IMR-90 (cell line): ENCODE measurements at regions not wholly inside any gene's neighbourhood (a gene's known extent, or its start where the extent isn't known, plus 50 kb on each side); places are given as distances from the start of the nearest gene placed in this dataset.

Source experiments
- ATAC-seq: fragments of 200-7000 bp; cut with Tn5 transposase; 2 replicates; pipeline ENCODE4 v1.9.1; 2020; ENCODE audit warnings: low read depth, mild to moderate bottlenecking, moderate library complexity
- BruUV-seq: library from RNA; stranded (reverse); fragments of 400-500 nt; replicated peaks from 2 replicates; lab custom pipeline; 2021; lab: Mats Ljungman, UMichigan
- CTCF ChIA-PET: fragments of 300-600 bp; formaldehyde crosslinking; extraction: SDS; loops from one replicate; lab custom pipeline; 2021; ENCODE audit warnings: antibody characterized with exemption; lab: Yijun Ruan, JAX
- POLR2A ChIA-PET: fragments of 300-600 bp; sonication (Branson Sonifier 250); formaldehyde crosslinking; loops from one replicate; lab custom pipeline; 2022; ENCODE audit warnings: antibody characterized with exemption; ENCODE audit not compliant: unreplicated experiment; lab: Charles Lee
- DNase-seq: peaks from one replicate; pipeline ENCODE4 v3.0.0; 2013
- H2AFZ ChIP-seq: replicated peaks from 2 replicates; pipeline ENCODE3; 2013; ENCODE audit warnings: low read length, mild to moderate bottlenecking; ENCODE audit not compliant: poor library complexity
- H2AK5ac ChIP-seq: 2 replicates; pipeline ENCODE4 v1.6.1; 2013; ENCODE audit warnings: low read depth, low read length, inconsistent platforms
- H2AK9ac ChIP-seq: replicated peaks from 2 replicates; pipeline ENCODE3; 2013; ENCODE audit warnings: mild to moderate bottlenecking, low read depth, low read length, moderate library complexity; ENCODE audit not compliant: poor library complexity
- H2BK120ac ChIP-seq: 2 replicates; pipeline ENCODE4 v1.6.1; 2013; ENCODE audit warnings: low read depth, low read length, inconsistent platforms
- H2BK15ac ChIP-seq: 3 replicates; pipeline ENCODE4 v1.6.1; 2013; ENCODE audit warnings: low read depth, low read length, inconsistent platforms
- H2BK20ac ChIP-seq: 2 replicates; pipeline ENCODE4 v1.6.1; 2013; ENCODE audit warnings: low read depth, mild to moderate bottlenecking, inconsistent platforms, low read length, moderate library complexity
- H2BK5ac ChIP-seq: 2 replicates; pipeline ENCODE4 v1.6.1; 2013; ENCODE audit warnings: mild to moderate bottlenecking, low read depth, low read length, inconsistent platforms; ENCODE audit not compliant: poor library complexity, severe bottlenecking
- H3K14ac ChIP-seq: replicated peaks from 2 replicates; pipeline ENCODE4 v1.6.1; 2013; ENCODE audit warnings: low read depth, low read length, inconsistent platforms
- H3K18ac ChIP-seq: 2 replicates; pipeline ENCODE4 v1.6.1; 2013; ENCODE audit warnings: low read depth, low read length, control low read depth
- H3K23ac ChIP-seq: 2 replicates; pipeline ENCODE4 v1.6.1; 2013; ENCODE audit warnings: low read depth, low read length, inconsistent platforms
- H3K27ac ChIP-seq: 2 replicates; pipeline ENCODE4 v1.5.1; 2013; ENCODE audit warnings: mild to moderate bottlenecking, control low read depth, low read length; ENCODE audit not compliant: insufficient read depth
- H3K27me3 ChIP-seq: 2 replicates; pipeline ENCODE4 v1.6.1; 2013; ENCODE audit warnings: low read length; ENCODE audit not compliant: control insufficient read depth, insufficient read depth
- H3K36me3 ChIP-seq: 2 replicates; pipeline ENCODE4 v1.6.1; 2013; ENCODE audit warnings: low read length, mixed read lengths; ENCODE audit not compliant: control insufficient read depth, insufficient read depth
- H3K4ac ChIP-seq: 2 replicates; pipeline ENCODE4 v1.6.1; 2013; ENCODE audit warnings: low read depth, low read length, inconsistent platforms
- H3K4me1 ChIP-seq: 2 replicates; pipeline ENCODE4 v1.6.1; 2013; ENCODE audit warnings: low read length, mixed read lengths; ENCODE audit not compliant: control insufficient read depth, insufficient read depth
- H3K4me2 ChIP-seq: 2 replicates; pipeline ENCODE4 v1.6.1; 2013; ENCODE audit warnings: low read depth, mild to moderate bottlenecking, control low read depth, low read length, moderate library complexity
- H3K4me3 ChIP-seq: 2 replicates; pipeline ENCODE4 v1.5.1; 2013; ENCODE audit warnings: low read depth, mild to moderate bottlenecking, control low read depth, low read length, moderate library complexity; ENCODE audit not compliant: insufficient read depth
- H3K56ac ChIP-seq: 2 replicates; pipeline ENCODE4 v1.6.1; 2013; ENCODE audit warnings: low read length, inconsistent platforms; ENCODE audit not compliant: insufficient read depth; ENCODE audit errors: extremely low read depth
- H3K79me1 ChIP-seq, 2 experiments: 2 replicates each; pipeline ENCODE4 v1.6.1; 2013; ENCODE audit warnings: low read length in 2 of 2, inconsistent platforms in 1 of 2, low read depth in 1 of 2
- H3K9ac ChIP-seq: 2 replicates; pipeline ENCODE4 v1.6.1; 2013; ENCODE audit warnings: low read depth, low read length, control low read depth
- H3K9me1 ChIP-seq: 2 replicates; pipeline ENCODE4 v1.6.1; 2013; ENCODE audit warnings: low read length, inconsistent platforms; ENCODE audit not compliant: insufficient read depth
- H3K9me3 ChIP-seq: 2 replicates; pipeline ENCODE4 v1.6.1; 2013; ENCODE audit warnings: low read length; ENCODE audit not compliant: control insufficient read depth, insufficient read depth
- H4K20me1 ChIP-seq: 2 replicates; pipeline ENCODE4 v1.6.1; 2013; ENCODE audit warnings: low read length, inconsistent platforms; ENCODE audit not compliant: insufficient read depth
- H4K5ac ChIP-seq: 2 replicates; pipeline ENCODE4 v1.6.1; 2013; ENCODE audit warnings: mild to moderate bottlenecking, low read depth, low read length, control low read depth
- H4K8ac ChIP-seq, 2 experiments: 2 replicates each; pipeline ENCODE4 v1.6.1; 2013; ENCODE audit warnings: low read depth in 2 of 2, low read length in 2 of 2, control low read depth in 1 of 2, inconsistent platforms in 1 of 2
- H4K91ac ChIP-seq: 2 replicates; pipeline ENCODE4 v1.6.1; 2013; ENCODE audit warnings: low read depth, low read length, inconsistent platforms; ENCODE audit not compliant: insufficient read depth
- CEBPB ChIP-seq: IDR thresholded peaks from 2 replicates; pipeline ENCODE4 v1.6.1; 2012; ENCODE audit warnings: low read depth, low read length, improper control_type of control experiment
- CHD1 ChIP-seq: IDR thresholded peaks from 2 replicates; pipeline ENCODE4 v1.6.1; 2012; ENCODE audit warnings: low read depth, low read length, improper control_type of control experiment
- MAZ ChIP-seq: IDR thresholded peaks from 2 replicates; pipeline ENCODE4 v1.6.1; 2012; ENCODE audit warnings: low read depth, mild to moderate bottlenecking, low read length, improper control_type of control experiment, moderate library complexity, borderline replicate concordance
- RFX5 ChIP-seq: IDR thresholded peaks from 2 replicates; pipeline ENCODE4 v1.8.0; 2012; ENCODE audit warnings: low read depth, mild to moderate bottlenecking, low read length, moderate library complexity
- WGBS, 2 experiments: methylation state at CpG; one replicate each; pipeline versions ENCODE4 v1.1.5 to v1.1.7; 2013; ENCODE audit warnings: missing lambda C conversion rate in 2 of 2; ENCODE audit not compliant: insufficient read length in 1 of 2; ENCODE audit errors: extremely low coverage in 2 of 2; 5-methylcytosine and 5-hydroxymethylcytosine counted together
- dilution Hi-C: fragments of 300-500 bp; cut with HindIII; formaldehyde crosslinking; loops from one replicate; pipeline ENCODE4 v1.14.3; 2018; ENCODE audit warnings: low sequenced_read_pairs; ENCODE audit not compliant: unreplicated experiment
- in situ Hi-C: fragments of 300-500 bp; cut with MboI; formaldehyde crosslinking; loops from 3 replicates; pipeline ENCODE4 v1.14.3; 2019; ENCODE audit warnings: low sequenced_read_pairs, inconsistent platforms, mixed read lengths
- intact Hi-C: fragments of 100-400 bp; cut with micrococcal nuclease; formaldehyde crosslinking; loops from 2 replicates; pipeline ENCODE4 v1.10.0; 2022
- TF ChIP-seq, protein P1 (sequence below): fragments of 150-350 bp; IDR thresholded peaks from 2 replicates; pipeline ENCODE4 v1.6.1; 2017; ENCODE audit warnings: mild to moderate bottlenecking, antibody characterized with exemption, low read length, low read depth

DNA sequence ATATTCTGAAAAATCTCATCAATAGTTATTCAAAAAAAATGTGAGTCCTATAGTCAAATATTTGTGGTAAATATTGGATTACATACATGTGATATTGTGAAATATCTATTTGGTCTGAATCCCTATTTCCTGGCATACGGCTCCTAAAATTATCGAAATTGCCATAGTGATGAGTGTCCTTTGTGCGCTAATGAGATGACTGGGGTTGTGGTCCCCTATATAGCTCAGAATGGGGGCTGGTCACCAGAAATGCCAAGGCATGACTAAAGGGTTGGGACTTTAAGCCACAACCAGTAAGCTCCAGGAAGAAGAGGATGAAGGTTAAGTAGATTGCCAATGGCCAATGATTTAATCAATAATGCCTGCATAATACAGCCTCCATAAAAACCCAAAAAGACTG lies 610.2 kb upstream of the CHRM3 start:
- no peak overlapping the region for H2AFZ ChIP-seq
- H2BK120ac ChIP-seq: no peak overlapping the region
- no peak overlapping the region for H3K18ac ChIP-seq
- no peak overlapping the region for H3K56ac ChIP-seq
- no peaks in the 10 kb centered on the region for H3K36me3 ChIP-seq
- H4K5ac ChIP-seq: no peak overlapping the region
- TF ChIP-seq MAZ (no peak), CHD1 (no peak), CEBPB (peak; percentile 44; the same call in 1 of the 2 replicates), RFX5 (no peak)
- TF ChIP-seq, protein P1, sequence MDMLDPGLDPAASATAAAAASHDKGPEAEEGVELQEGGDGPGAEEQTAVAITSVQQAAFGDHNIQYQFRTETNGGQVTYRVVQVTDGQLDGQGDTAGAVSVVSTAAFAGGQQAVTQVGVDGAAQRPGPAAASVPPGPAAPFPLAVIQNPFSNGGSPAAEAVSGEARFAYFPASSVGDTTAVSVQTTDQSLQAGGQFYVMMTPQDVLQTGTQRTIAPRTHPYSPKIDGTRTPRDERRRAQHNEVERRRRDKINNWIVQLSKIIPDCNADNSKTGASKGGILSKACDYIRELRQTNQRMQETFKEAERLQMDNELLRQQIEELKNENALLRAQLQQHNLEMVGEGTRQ: no peak
- H3K27ac ChIP-seq: no peak overlapping the region
- no peak overlapping the region for H2BK5ac ChIP-seq
- H3K9me1 ChIP-seq: no peaks in the 10 kb centered on the region
- no peak overlapping the region for H4K91ac ChIP-seq
- no peaks in the 10 kb centered on the region for H4K20me1 ChIP-seq
- no peak overlapping the region for H3K4ac ChIP-seq
- CTCF ChIA-PET: no interaction called here
- H3K4me3 ChIP-seq: no peak overlapping the region
- ATAC-seq: no peak
- WGBS, 2 experiments: 100% methylated on average over 1 of the region's 3 CpGs; no CpG with 5 or more reads in 1 of the 2 experiments
- H3K9ac ChIP-seq: no peak overlapping the region
- no peaks in the 10 kb centered on the region for H3K79me1 ChIP-seq
- peaks cover under 1% of the 10 kb centered on the region for H3K9me3 ChIP-seq
- no peak overlapping the region for H2AK5ac ChIP-seq
- POLR2A ChIA-PET: no interaction called here
- no peak overlapping the region for H3K4me2 ChIP-seq
- H2BK15ac ChIP-seq: no peak overlapping the region
- intact Hi-C loops (no loop called here), dilution Hi-C loops (no loop called here), in situ Hi-C loops (no loop called here)
- no peak overlapping the region for H3K23ac ChIP-seq
- H3K27me3 ChIP-seq: no peaks in the 10 kb centered on the region
- H2BK20ac ChIP-seq: no peak overlapping the region
- no peaks in the 10 kb centered on the region for H3K4me1 ChIP-seq
- DNase-seq: no peak
- H2AK9ac ChIP-seq: no peak overlapping the region
- no peak overlapping the region for H4K8ac ChIP-seq
- H3K14ac ChIP-seq: no peak overlapping the region
- BruUV-seq: no TSS peak
